H9 (cell line): ENCODE measurements at regions not wholly inside any gene's neighbourhood (a gene's known extent, or its start where the extent isn't known, plus 50 kb on each side); places are given as distances from the start of the nearest gene placed in this dataset.

Experiments used
- DNase-seq: peaks from one replicate; pipeline ENCODE4 v3.0.0-alpha.2; 2017
- H2AFZ ChIP-seq: one replicate; pipeline ENCODE4 v1.6.1; 2013; ENCODE audit warnings: mild to moderate bottlenecking, low read length, control low read depth, moderate library complexity
- H2AK5ac ChIP-seq: 2 replicates; pipeline ENCODE4 v1.6.1; 2013; ENCODE audit warnings: low read length, control low read depth, mixed read lengths; ENCODE audit not compliant: insufficient read length
- H2BK120ac ChIP-seq: one replicate; pipeline ENCODE4 v1.6.1; 2013; ENCODE audit warnings: low read depth, mild to moderate bottlenecking, low read length, control low read depth, inconsistent platforms; ENCODE audit not compliant: poor library complexity, severe bottlenecking
- H2BK12ac ChIP-seq: 2 replicates; pipeline ENCODE4 v1.6.1; 2013; ENCODE audit warnings: low read length, control low read depth, mixed read lengths, low read depth; ENCODE audit not compliant: insufficient read length
- H2BK15ac ChIP-seq: 2 replicates; pipeline ENCODE4 v1.6.1; 2013; ENCODE audit warnings: low read depth, low read length, control low read depth
- H2BK20ac ChIP-seq: one replicate; pipeline ENCODE4 v1.6.1; 2013; ENCODE audit warnings: low read depth, mild to moderate bottlenecking, low read length, control low read depth, inconsistent platforms; ENCODE audit not compliant: poor library complexity, severe bottlenecking
- H2BK5ac ChIP-seq: 2 replicates; pipeline ENCODE4 v1.6.1; 2013; ENCODE audit warnings: low read length, control low read depth, mixed read lengths; ENCODE audit not compliant: insufficient read length
- H3K14ac ChIP-seq: 2 replicates; pipeline ENCODE4 v1.6.1; 2013; ENCODE audit warnings: low read length, control low read depth; ENCODE audit not compliant: insufficient read depth
- H3K18ac ChIP-seq: 2 replicates; pipeline ENCODE4 v1.6.1; 2013; ENCODE audit warnings: low read depth, mild to moderate bottlenecking, mixed read lengths, low read length, control low read depth; ENCODE audit not compliant: insufficient read length
- H3K23ac ChIP-seq: 2 replicates; pipeline ENCODE4 v1.6.1; 2013; ENCODE audit warnings: low read length, control low read depth, mixed read lengths, low read depth; ENCODE audit not compliant: insufficient read length
- H3K23me2 ChIP-seq: 2 replicates; pipeline ENCODE4 v1.6.1; 2013; ENCODE audit warnings: low read depth, mild to moderate bottlenecking, mixed read lengths, low read length, control low read depth; ENCODE audit not compliant: insufficient read length, poor library complexity, severe bottlenecking
- H3K27ac ChIP-seq: 2 replicates; pipeline ENCODE4 v1.5.1; 2013; ENCODE audit warnings: low read length, control low read depth, mixed read lengths, low read depth; ENCODE audit not compliant: insufficient read length
- H3K27me3 ChIP-seq: 2 replicates; pipeline ENCODE4 v1.6.1; 2013; ENCODE audit warnings: low read length, control low read depth, inconsistent platforms; ENCODE audit not compliant: insufficient read depth
- H3K4ac ChIP-seq: 2 replicates; pipeline ENCODE4 v1.6.1; 2013; ENCODE audit warnings: low read depth, mild to moderate bottlenecking, control low read depth, inconsistent platforms, low read length, moderate library complexity
- H3K4me1 ChIP-seq: 2 replicates; pipeline ENCODE4 v1.6.1; 2013; ENCODE audit warnings: low read length, control low read depth, inconsistent platforms; ENCODE audit not compliant: insufficient read depth
- H3K4me2 ChIP-seq: 2 replicates; pipeline ENCODE4 v1.6.1; 2013; ENCODE audit warnings: low read length, control low read depth, mixed read lengths; ENCODE audit not compliant: insufficient read length, insufficient read depth
- H3K56ac ChIP-seq: 2 replicates; pipeline ENCODE4 v1.6.1; 2013; ENCODE audit warnings: low read depth, mild to moderate bottlenecking, mixed read lengths, low read length, control low read depth; ENCODE audit not compliant: insufficient read length
- H3K79me1 ChIP-seq: 2 replicates; pipeline ENCODE4 v1.6.1; 2013; ENCODE audit warnings: low read depth, mild to moderate bottlenecking, moderate library complexity, low read length, control low read depth, inconsistent platforms; ENCODE audit not compliant: insufficient read depth, poor library complexity, severe bottlenecking
- H3K79me2 ChIP-seq: 2 replicates; pipeline ENCODE4 v1.6.1; 2013; ENCODE audit warnings: low read length, control low read depth, inconsistent platforms; ENCODE audit not compliant: insufficient read depth
- H3K9ac ChIP-seq: 2 replicates; pipeline ENCODE4 v1.6.1; 2013; ENCODE audit warnings: low read length, control low read depth, mixed read lengths; ENCODE audit not compliant: insufficient read length; ENCODE audit errors: extremely low read depth
- H3K9me3 ChIP-seq: one replicate; pipeline ENCODE4 v1.6.1; 2013; ENCODE audit warnings: low read depth, low read length, inconsistent platforms; ENCODE audit not compliant: control insufficient read depth
- H3T11ph ChIP-seq: one replicate; pipeline ENCODE4 v1.6.1; 2013; ENCODE audit warnings: mild to moderate bottlenecking, low read length, control low read depth, inconsistent platforms
- H4K20me1 ChIP-seq: one replicate; pipeline ENCODE4 v1.6.1; 2013; ENCODE audit not compliant: control insufficient read depth, insufficient read length, insufficient read depth
- H4K5ac ChIP-seq: 2 replicates; pipeline ENCODE4 v1.6.1; 2013; ENCODE audit warnings: low read depth, mild to moderate bottlenecking, mixed read lengths, low read length, control low read depth; ENCODE audit not compliant: insufficient read length
- H4K8ac ChIP-seq: replicated peaks from 2 replicates; pipeline ENCODE4 v1.6.1; 2013; ENCODE audit warnings: low read length, control low read depth, mixed read lengths, low read depth; ENCODE audit not compliant: insufficient read length
- H4K91ac ChIP-seq: 2 replicates; pipeline ENCODE4 v1.6.1; 2013; ENCODE audit warnings: low read depth, mild to moderate bottlenecking, moderate library complexity, mixed read lengths, low read length, control low read depth; ENCODE audit not compliant: insufficient read length
- H3K27ac Mint-ChIP-seq, 3 experiments: 2 replicates in 2 of 3; 3 replicates in 1 of 3; pipeline ENCODE4 v1.8.0; 2020 to 2021; ENCODE audit warnings: mixed read lengths in 3 of 3, mild to moderate bottlenecking in 1 of 3, moderate library complexity in 1 of 3
- H3K27me3 Mint-ChIP-seq: 2 replicates; pipeline ENCODE4 v1.8.0; 2021; ENCODE audit warnings: low read depth, mild to moderate bottlenecking, moderate library complexity, mixed read lengths
- H3K36me3 Mint-ChIP-seq, 3 experiments: 2 replicates in 2 of 3; 3 replicates in 1 of 3; pipeline ENCODE4 v1.8.0; 2020 to 2021; ENCODE audit warnings: low read depth in 3 of 3, mixed read lengths in 3 of 3; ENCODE audit not compliant: insufficient read depth in 1 of 3
- H3K4me1 Mint-ChIP-seq, 2 experiments: 2 replicates each; pipeline ENCODE4 v1.8.0; 2020; ENCODE audit warnings: mixed read lengths in 2 of 2
- H3K4me3 Mint-ChIP-seq, 2 experiments: 2 replicates in 1 of 2; 3 replicates in 1 of 2; pipeline ENCODE4 v1.8.0; 2020 to 2021; ENCODE audit warnings: mild to moderate bottlenecking in 2 of 2, mixed read lengths in 2 of 2, moderate library complexity in 1 of 2
- H3K9me3 Mint-ChIP-seq, 2 experiments: 2 replicates in 1 of 2; 3 replicates in 1 of 2; pipeline ENCODE4 v1.8.0; 2020; ENCODE audit warnings: mild to moderate bottlenecking in 2 of 2, mixed read lengths in 2 of 2, moderate library complexity in 1 of 2
- WGBS: extraction: QIAGEN DNeasy Blood & Tissue Kit; methylation state at CpG from one replicate; pipeline ENCODE4 v1.1.7; 2013; ENCODE audit warnings: missing lambda C conversion rate, low lambda C conversion rate, mixed read lengths; ENCODE audit not compliant: insufficient read length; ENCODE audit errors: extremely low coverage; 5-methylcytosine and 5-hydroxymethylcytosine counted together
- TF ChIP-seq, protein P1 (sequence below): fragments of 200-600 bp; sonication (generic); conservative IDR thresholded peaks from 3 replicates; pipeline ENCODE4 v1.8.0; 2021; ENCODE audit warnings: antibody characterized with exemption, mild to moderate bottlenecking

DNA sequence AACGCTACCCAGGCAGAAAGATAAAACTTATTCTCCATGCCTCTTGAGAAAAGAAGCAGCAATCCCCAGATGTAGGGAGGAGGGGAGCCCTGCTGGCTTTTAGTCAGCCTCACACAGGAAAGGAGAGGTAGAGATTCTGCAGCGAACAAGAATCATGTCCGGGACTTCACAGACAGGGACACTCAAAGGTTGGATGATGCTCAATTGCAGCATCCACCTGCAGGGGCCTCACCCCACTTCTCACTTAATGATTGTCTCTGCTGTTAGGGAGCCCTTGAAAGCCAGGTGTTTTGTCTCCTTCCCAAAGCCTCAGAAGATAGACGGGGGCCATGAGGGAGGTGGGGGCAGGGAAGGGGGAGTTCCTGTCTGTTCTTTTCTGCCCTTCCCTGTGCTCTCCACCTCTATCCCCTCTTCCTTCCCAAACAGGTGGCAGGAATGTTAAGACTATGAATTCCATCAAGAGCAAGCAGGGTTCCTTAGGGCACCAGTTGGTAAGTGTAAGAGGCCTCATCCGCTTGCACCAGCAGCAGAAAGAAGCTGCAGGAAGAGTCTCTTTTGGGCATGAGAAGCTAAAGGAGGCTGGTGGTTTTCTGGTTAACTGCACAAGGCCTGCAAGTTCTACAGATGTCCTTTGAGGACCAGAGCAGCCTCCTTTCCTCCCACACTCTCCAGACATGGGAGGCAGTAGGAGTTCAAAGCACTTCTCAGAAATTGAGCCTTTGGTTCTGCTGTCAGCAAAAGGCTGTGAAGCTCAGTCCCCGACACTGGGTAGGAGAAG is 154.7 kb upstream of the TNP1 start:
- H2BK15ac ChIP-seq = no peak overlapping the region
- Mint-ChIP-seq H3K27me3 (no peaks in the 10 kb centered on the region; the same call in none of the 2 replicates), H3K4me3 (no peak overlapping the region), H3K9me3 (peaks cover 0 to 2% of the 10 kb centered on the region in 2 experiments; a peak in 2 of 5 replicates), H3K36me3 (peaks cover 0 to 6% (median 0%) of the 10 kb centered on the region in 3 experiments; a peak in 1 of 7 replicates), H3K4me1 (peaks cover 7 to 10% of the 10 kb centered on the region in 2 experiments; a peak in 3 of 4 replicates), H3K27ac (no peak overlapping the region; a peak in 1 of 7 replicates)
- H3K4ac ChIP-seq = no peak overlapping the region
- no peaks in the 10 kb centered on the region for H4K20me1 ChIP-seq
- no peak overlapping the region for H3K23ac ChIP-seq
- no peak overlapping the region for H2BK12ac ChIP-seq
- H3K56ac ChIP-seq = no peak overlapping the region
- H2AFZ ChIP-seq = no peak overlapping the region
- H3K27me3 ChIP-seq = no peaks in the 10 kb centered on the region
- no peak overlapping the region for H3T11ph ChIP-seq
- no peak overlapping the region for H3K4me2 ChIP-seq
- H3K9me3 ChIP-seq = no peaks in the 10 kb centered on the region
- H3K18ac ChIP-seq = no peak overlapping the region
- no peaks in the 10 kb centered on the region for H3K23me2 ChIP-seq
- H4K5ac ChIP-seq = no peak overlapping the region
- H2BK5ac ChIP-seq = no peak overlapping the region
- H4K91ac ChIP-seq = no peak overlapping the region
- no peak for DNase-seq
- H2AK5ac ChIP-seq = no peak overlapping the region
- TF ChIP-seq, protein P1, sequence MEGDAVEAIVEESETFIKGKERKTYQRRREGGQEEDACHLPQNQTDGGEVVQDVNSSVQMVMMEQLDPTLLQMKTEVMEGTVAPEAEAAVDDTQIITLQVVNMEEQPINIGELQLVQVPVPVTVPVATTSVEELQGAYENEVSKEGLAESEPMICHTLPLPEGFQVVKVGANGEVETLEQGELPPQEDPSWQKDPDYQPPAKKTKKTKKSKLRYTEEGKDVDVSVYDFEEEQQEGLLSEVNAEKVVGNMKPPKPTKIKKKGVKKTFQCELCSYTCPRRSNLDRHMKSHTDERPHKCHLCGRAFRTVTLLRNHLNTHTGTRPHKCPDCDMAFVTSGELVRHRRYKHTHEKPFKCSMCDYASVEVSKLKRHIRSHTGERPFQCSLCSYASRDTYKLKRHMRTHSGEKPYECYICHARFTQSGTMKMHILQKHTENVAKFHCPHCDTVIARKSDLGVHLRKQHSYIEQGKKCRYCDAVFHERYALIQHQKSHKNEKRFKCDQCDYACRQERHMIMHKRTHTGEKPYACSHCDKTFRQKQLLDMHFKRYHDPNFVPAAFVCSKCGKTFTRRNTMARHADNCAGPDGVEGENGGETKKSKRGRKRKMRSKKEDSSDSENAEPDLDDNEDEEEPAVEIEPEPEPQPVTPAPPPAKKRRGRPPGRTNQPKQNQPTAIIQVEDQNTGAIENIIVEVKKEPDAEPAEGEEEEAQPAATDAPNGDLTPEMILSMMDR = no peak
- no peak overlapping the region for H3K9ac ChIP-seq
- no peaks in the 10 kb centered on the region for H3K79me2 ChIP-seq
- no peak overlapping the region for H3K14ac ChIP-seq
- H3K27ac ChIP-seq = no peak overlapping the region
- H3K79me1 ChIP-seq = no peaks in the 10 kb centered on the region
- H4K8ac ChIP-seq = no peak overlapping the region
- H2BK120ac ChIP-seq = no peak overlapping the region
- WGBS = no CpG with 5 or more reads among the region's 6 CpGs
- no peaks in the 10 kb centered on the region; the same call in 1 of the 2 replicates for H3K4me1 ChIP-seq
- no peak overlapping the region for H2BK20ac ChIP-seq
